ENCODE measurements at regions not wholly inside any gene's neighbourhood (a gene's known extent, or its start where the extent isn't known, plus 50 kb on each side); places are given as distances from the start of the nearest gene placed in this dataset.

- no peak for TF ChIP-seq TSHZ2 (CRISPR knock-in tag; IDR thresholded peaks at IDR 0.05)
Measured at GRCh38 chr1:219339466-219339865, 165.8 kb downstream of the LYPLAL1 start (continued).

GRCh38 chr1:219337588-219337987 is 163.9 kb downstream of the LYPLAL1 start:
- TF ChIP-seq ESRRG (CRISPR knock-in tag; IDR thresholded peaks at IDR 0.05) (no peak), PATZ1 (CRISPR knock-in tag; IDR thresholded peaks at IDR 0.05; ENCODE audit: borderline replicate concordance) (no peak), ZFP30 (CRISPR knock-in tag; IDR thresholded peaks at IDR 0.05) (no peak), GLIS3 (CRISPR knock-in tag; IDR thresholded peaks at IDR 0.05) (no peak), TCF4 (CRISPR knock-in tag; IDR thresholded peaks at IDR 0.05; ENCODE audit: borderline replicate concordance) (no peak), SNAI2 (CRISPR knock-in tag; IDR thresholded peaks at IDR 0.05) (no peak), OSR1 (CRISPR knock-in tag; IDR thresholded peaks at IDR 0.05) (no peak), ZC3H10 (CRISPR knock-in tag; IDR thresholded peaks at IDR 0.05) (no peak), ARNTL (CRISPR knock-in tag; IDR thresholded peaks at IDR 0.05; ENCODE audit: borderline replicate concordance, low read depth) (no peak), CSDC2 (CRISPR knock-in tag; IDR thresholded peaks at IDR 0.05) (no peak)
- no peak for ATAC-seq

GRCh38 chr1:219333626-219334025 is 159.9 kb downstream of the LYPLAL1 start:
- no peak for TF ChIP-seq ZNF8 (CRISPR knock-in tag; IDR thresholded peaks at IDR 0.05)
- TF ChIP-seq ZC3H10 (CRISPR knock-in tag; IDR thresholded peaks at IDR 0.05) = no peak
- no peak for TF ChIP-seq PPARA (CRISPR knock-in tag; IDR thresholded peaks at IDR 0.05; ENCODE audit: borderline replicate concordance)
- no peak for TF ChIP-seq ZFP3 (CRISPR knock-in tag; IDR thresholded peaks at IDR 0.05)
- TF ChIP-seq BACH2 (CRISPR knock-in tag; IDR thresholded peaks at IDR 0.05; ENCODE audit: borderline replicate concordance) = no peak
- no peak for TF ChIP-seq ZNF565 (CRISPR knock-in tag; conservative IDR thresholded peaks at IDR 0.05; ENCODE audit: low read depth)
- TF ChIP-seq TOX (CRISPR knock-in tag; IDR thresholded peaks at IDR 0.05; ENCODE audit: borderline replicate concordance) = no peak
- no peak for TF ChIP-seq ARNTL (CRISPR knock-in tag; IDR thresholded peaks at IDR 0.05; ENCODE audit: borderline replicate concordance, low read depth)
- TF ChIP-seq SNAI2 (CRISPR knock-in tag; IDR thresholded peaks at IDR 0.05) = no peak
- no peak for TF ChIP-seq POU6F1 (CRISPR knock-in tag; IDR thresholded peaks at IDR 0.05; ENCODE audit: borderline replicate concordance, low read depth)
- TF ChIP-seq PATZ1 (CRISPR knock-in tag; IDR thresholded peaks at IDR 0.05; ENCODE audit: borderline replicate concordance) = no peak
- no peak for TF ChIP-seq CSRNP3 (CRISPR knock-in tag; IDR thresholded peaks at IDR 0.05)
- no peak for TF ChIP-seq ZNF70 (CRISPR knock-in tag; IDR thresholded peaks at IDR 0.05)
- no peak for TF ChIP-seq GLIS3 (CRISPR knock-in tag; IDR thresholded peaks at IDR 0.05)
- TF ChIP-seq ESRRG (CRISPR knock-in tag; IDR thresholded peaks at IDR 0.05) = no peak
- no peak for TF ChIP-seq OSR1 (CRISPR knock-in tag; IDR thresholded peaks at IDR 0.05)
- TF ChIP-seq TCF4 (CRISPR knock-in tag; IDR thresholded peaks at IDR 0.05; ENCODE audit: borderline replicate concordance) = no peak
- TF ChIP-seq CREB5 (CRISPR knock-in tag; IDR thresholded peaks at IDR 0.05; ENCODE audit: low read depth) = no peak
- ATAC-seq = no peak
